GM19238 (cell line): ENCODE measurements at regions not wholly inside any gene's neighbourhood (a gene's known extent, or its start where the extent isn't known, plus 50 kb on each side); places are given as distances from the start of the nearest gene placed in this dataset.
A peak's percentile ranks its signal among the peaks of the same experiment; 100 is the strongest.

Source experiments
- DNase-seq: peaks from one replicate; pipeline ENCODE4 v3.0.0; 2011; ENCODE audit warnings: low spot score; ENCODE audit not compliant: insufficient read length

- no peak for DNase-seq
Observed at GRCh38 chr4:54543088-54543795, 114.5 kb upstream of the KIT start.

- no peak for DNase-seq
Observed at GRCh38 chr4:54545663-54546424, 111.9 kb upstream of the KIT start.

GRCh38 chr4:54547299-54548097 is 110.3 kb upstream of the KIT start:
- DNase-seq, result no peak

- no peak for DNase-seq
Observed at GRCh38 chr4:54548098-54548620, 109.6 kb upstream of the KIT start.

DNA sequence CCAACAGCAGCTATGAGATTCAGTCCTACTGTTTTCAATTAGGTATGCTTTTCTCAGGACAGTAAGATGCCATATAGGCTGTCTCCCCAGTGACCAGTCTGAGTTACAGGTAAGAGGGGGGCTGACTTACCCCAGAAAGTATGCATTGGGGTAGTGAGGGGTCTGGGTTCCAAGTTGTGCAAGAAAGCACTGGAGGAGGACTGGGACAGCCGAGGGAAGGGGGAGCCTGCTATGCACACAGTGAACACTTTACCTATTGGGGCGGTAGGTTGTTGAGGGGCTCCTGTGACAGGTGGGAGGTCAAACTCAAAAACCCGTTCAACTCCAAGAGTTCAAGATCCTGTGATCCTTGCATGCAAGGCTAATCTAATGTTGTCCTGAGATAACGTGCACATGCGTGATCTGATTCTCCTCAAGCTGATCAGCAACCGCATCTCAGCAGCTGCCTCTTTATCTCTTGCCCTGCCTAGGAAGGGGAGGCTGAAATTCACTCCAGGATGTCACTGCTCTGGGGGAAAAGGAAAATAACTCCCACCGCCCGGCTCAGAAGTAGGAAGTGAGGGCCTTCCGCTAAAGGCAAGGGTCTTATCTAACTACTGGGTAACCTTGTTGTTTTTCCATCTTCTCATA is 108.8 kb upstream of the KIT start:
- DNase-seq, result no peak

DNA sequence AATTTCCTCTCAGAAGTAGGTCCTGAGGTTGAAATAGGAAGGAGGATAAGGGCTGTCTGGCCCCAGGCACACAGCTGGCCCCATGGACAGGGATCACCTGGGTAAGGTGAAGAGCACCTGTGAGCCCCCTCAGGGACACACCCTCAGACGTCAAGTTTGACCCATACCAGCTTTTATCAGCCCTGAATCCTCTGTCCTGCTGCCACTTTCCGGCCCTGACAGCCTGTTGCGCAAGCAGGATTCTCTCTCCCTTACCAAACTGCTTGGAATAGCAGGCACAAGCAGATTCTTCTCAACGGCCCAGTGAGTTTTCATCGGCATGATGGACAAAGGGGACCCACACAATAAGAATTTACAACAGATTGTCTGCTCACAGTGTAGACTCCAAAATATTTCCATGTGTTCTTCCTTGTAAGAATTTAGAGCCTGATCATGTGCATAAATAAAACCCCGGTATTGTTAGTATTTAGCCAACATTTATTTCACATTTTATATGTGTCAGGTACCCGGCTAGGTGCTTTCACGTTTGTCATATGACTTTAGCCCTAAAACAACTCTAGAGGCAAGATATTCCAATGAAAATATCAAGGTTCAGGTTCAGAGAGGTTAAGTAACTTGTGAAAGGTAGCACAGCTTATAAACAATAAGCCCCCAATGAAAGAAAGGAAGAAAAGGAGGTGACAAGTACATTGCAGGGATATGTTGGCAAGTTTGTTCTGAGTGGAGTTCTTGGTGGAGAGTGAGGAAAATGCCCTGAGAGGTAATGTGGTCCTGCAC is 107.2 kb upstream of the KIT start:
- no peak for DNase-seq

GRCh38 chr4:54553001-54553400 is 104.8 kb upstream of the KIT start:
- no peak for DNase-seq

GRCh38 chr4:54554339-54554990 is 103.3 kb upstream of the KIT start:
- DNase-seq, result no peak

DNA sequence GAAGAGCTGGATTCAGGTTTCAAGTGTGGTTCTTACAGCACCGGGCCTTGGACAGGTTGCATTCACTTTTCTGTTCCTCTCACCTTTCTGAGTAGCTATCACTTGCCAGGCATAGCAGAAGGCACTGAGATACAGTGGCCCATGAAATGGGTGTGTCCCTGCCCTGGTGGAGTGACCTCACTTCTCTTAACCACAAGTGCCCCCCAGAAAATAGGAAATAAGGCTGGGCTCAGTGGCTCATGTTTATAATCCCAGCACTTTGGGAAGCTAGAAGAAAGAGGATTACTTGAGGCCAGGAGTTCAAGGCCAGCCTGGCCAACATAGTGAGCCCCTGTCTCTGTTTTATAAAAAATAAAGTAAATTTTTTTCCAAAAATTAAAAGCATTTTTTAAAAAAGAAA is 101.7 kb upstream of the KIT start:
- DNase-seq, result no peak

- DNase-seq, result no peak
Observed at GRCh38 chr4:54556587-54556986, 101.2 kb upstream of the KIT start.

- DNase-seq, result no peak
Observed at GRCh38 chr4:54558889-54559677, 98.7 kb upstream of the KIT start.

- no peak for DNase-seq
Observed at GRCh38 chr4:54560513-54560912, 97.2 kb upstream of the KIT start.

DNA sequence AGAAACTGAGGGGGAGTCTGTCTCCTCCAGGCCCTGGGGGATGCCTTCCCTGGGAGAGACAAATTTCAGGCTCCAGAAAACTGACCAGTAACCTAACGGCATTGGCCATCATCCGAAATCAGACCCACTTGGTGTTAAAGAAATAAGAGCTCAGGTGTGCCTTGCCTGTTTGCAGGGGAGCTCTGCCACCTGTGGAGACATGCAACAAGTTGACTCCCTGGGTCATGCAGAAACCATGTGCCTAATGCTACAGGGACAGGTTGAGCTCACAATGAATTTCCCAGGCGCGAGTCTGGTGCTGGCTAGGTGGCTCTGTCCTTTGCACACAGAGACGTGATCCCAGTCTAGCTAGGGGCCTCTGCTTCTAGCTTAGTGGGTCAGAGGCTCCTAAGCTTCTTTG is 95.8 kb upstream of the KIT start:
- no peak for DNase-seq

GRCh38 chr4:54566608-54567007 is 91.1 kb upstream of the KIT start:
- DNase-seq, result peak; percentile 6

DNA sequence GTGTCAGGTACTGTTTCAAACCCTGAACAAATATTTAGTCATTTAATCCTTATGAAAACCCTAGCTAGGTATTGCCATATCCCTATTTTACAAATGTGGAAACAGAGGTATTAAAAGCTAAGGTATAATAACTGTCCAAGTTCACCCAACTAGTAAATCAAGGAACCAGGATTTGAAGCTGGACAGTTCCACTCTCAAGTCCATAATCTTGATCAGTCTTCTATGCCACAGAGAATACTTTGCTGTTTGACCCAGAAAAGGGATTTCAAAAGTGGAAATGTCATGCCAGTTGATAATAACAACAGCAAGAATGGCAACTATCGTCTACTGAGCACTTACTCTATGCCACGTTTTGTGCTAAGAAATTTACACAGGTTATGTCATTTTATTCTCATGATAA is 90.4 kb upstream of the KIT start:
- DNase-seq, result no peak

DNA sequence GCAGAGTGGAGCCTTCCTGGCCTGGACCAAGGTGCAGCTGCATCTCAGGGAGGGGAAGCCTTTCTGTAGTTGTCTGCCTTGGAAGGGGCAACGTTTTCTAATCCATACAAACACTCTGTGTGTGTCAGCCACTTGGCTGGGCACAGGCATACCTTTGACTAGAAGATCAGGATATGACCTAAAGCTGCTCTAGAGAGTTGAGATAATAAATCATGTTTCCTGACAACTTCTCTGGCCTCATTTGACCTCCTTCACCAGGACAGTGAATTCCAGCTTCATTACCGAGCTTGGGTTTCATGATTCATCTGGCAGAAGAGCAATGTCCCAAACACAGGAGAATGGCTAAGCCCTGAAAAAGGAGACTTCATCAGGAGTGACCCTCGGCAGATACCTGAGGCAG is 89.6 kb upstream of the KIT start:
- DNase-seq, result no peak

GRCh38 chr4:54570822-54571221 is 86.9 kb upstream of the KIT start:
- no peak for DNase-seq

DNA sequence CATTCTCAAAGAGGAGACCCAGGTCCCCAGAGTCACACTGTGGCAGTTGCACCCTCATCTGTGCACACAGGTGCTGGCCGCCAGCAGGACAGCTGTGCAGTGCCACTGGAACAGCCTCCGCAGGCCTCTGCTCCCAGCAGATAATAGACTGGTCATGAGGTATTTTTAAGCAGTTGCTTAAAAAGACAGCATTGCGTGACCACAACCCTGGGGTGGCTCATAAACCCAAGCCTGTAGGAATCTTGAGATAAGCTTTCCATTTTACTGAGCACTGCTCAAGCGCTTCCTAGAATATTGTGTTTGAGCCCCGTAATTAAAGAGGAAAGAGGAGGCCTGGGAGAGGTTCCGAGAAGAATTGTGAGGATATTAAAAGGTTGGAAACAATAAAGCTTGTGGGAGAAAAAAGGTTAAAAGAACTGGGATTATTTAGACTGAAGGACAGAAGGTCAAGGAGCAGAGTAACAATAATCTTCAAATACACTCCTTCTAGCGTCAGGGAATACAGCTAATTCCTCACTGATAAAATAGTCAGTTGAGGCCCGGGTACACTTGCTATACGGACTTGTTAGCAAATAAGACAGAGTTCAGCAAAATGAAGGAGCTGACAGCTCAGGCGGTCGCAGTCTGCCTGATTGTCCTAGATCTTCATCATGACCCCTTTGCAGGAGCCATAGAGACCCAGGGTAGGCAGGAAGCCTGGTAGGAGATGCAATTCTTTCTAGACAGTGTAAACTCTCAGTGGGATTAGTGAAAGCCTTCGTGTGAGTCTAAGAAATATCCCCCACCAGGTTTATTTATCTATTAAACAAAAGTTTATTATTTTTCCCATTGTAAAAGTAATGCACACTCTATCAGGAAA is 86.2 kb upstream of the KIT start:
- no peak for DNase-seq

- no peak for DNase-seq
Observed at GRCh38 chr4:54572152-54572542, 85.6 kb upstream of the KIT start.
